Neural cell (in vitro differentiated cells): ENCODE measurements at regions not wholly inside any gene's neighbourhood (a gene's known extent, or its start where the extent isn't known, plus 50 kb on each side); places are given as distances from the start of the nearest gene placed in this dataset.

Experiments used
- H2AFZ ChIP-seq: fragments of 200-600, 300-800 bp; sonication (generic), shearing (Covaris generic); 2 replicates; pipeline ENCODE4 v1.6.0; 2014; ENCODE audit warnings: low read depth, mild to moderate bottlenecking, antibody characterized with exemption, low read length, moderate library complexity
- H3F3A ChIP-seq: fragments of 200-600 bp; shearing (Covaris generic); 2 replicates; pipeline ENCODE4 v1.6.1; 2016; ENCODE audit warnings: mild to moderate bottlenecking, moderate library complexity, mixed read lengths, antibody characterized with exemption, low read length; ENCODE audit not compliant: insufficient read depth, poor library complexity, severe bottlenecking
- H3K27ac ChIP-seq: fragments of 200-600, 300-800 bp; sonication (generic), shearing (Covaris generic); 2 replicates; pipeline ENCODE4 v1.5.1; 2014; ENCODE audit warnings: mild to moderate bottlenecking, low read length, moderate library complexity
- H3K27me3 ChIP-seq: fragments of 300-800, 200-600 bp; sonication (generic), shearing (Covaris generic); 2 replicates; pipeline ENCODE4 v1.6.0; 2014; ENCODE audit warnings: mild to moderate bottlenecking, low read depth, low read length, moderate library complexity; ENCODE audit not compliant: insufficient read depth
- H3K36me3 ChIP-seq: fragments of 300-800, 200-600 bp; sonication (generic), shearing (Covaris generic); 2 replicates; pipeline ENCODE4 v1.5.1; 2014; ENCODE audit warnings: mild to moderate bottlenecking, antibody characterized with exemption, low read length, moderate library complexity; ENCODE audit not compliant: insufficient read depth
- H3K4me2 ChIP-seq: fragments of 300-800, 200-600 bp; sonication (generic), shearing (Covaris generic); 2 replicates; pipeline ENCODE4 v1.6.0; 2014; ENCODE audit warnings: mild to moderate bottlenecking, low read length
- H3K4me3 ChIP-seq: fragments of 300-800, 200-600 bp; sonication (generic), shearing (Covaris generic); 2 replicates; pipeline ENCODE4 v1.5.1; 2014; ENCODE audit warnings: mild to moderate bottlenecking, low read length, moderate library complexity
- H3K79me2 ChIP-seq: fragments of 200-600 bp; shearing (Covaris generic); replicated peaks from 2 replicates; pipeline ENCODE4 v1.6.0; 2014; ENCODE audit warnings: mild to moderate bottlenecking, low read length, moderate library complexity; ENCODE audit not compliant: insufficient read depth
- H3K9ac ChIP-seq: fragments of 300-800, 200-600 bp; sonication (generic), shearing (Covaris generic); 2 replicates; pipeline ENCODE4 v1.6.1; 2016; ENCODE audit warnings: mild to moderate bottlenecking, low read length, mixed read lengths
- H3K9me2 ChIP-seq: fragments of 200-600 bp; shearing (Covaris generic); 2 replicates; pipeline ENCODE4 v1.6.1; 2016; ENCODE audit warnings: mild to moderate bottlenecking, low read length, mixed read lengths; ENCODE audit not compliant: insufficient read depth
- H3K9me3 ChIP-seq: fragments of 200-600, 300-800 bp; sonication (generic), shearing (Covaris generic); 2 replicates; pipeline ENCODE4 v1.6.1; 2016; ENCODE audit warnings: mild to moderate bottlenecking, mixed run types, low read length, moderate library complexity, mixed read lengths
- H4K20me1 ChIP-seq: fragments of 200-600 bp; shearing (Covaris generic); 2 replicates; pipeline ENCODE4 v1.6.1; 2016; ENCODE audit warnings: mild to moderate bottlenecking, mixed run types; ENCODE audit not compliant: insufficient read depth
- CTCF ChIP-seq: fragments of 450-650 bp; IDR thresholded peaks from 2 replicates; pipeline ENCODE4 v1.5.1; 2014; ENCODE audit warnings: antibody characterized with exemption, mild to moderate bottlenecking, moderate library complexity; ENCODE audit not compliant: poor library complexity, severe bottlenecking
- EP300 ChIP-seq: fragments of 450-650 bp; conservative IDR thresholded peaks from 2 replicates; pipeline ENCODE4 v1.6.1; 2014; ENCODE audit warnings: antibody characterized with exemption, mild to moderate bottlenecking, moderate library complexity; ENCODE audit not compliant: poor library complexity, severe bottlenecking
- EZH2 ChIP-seq: fragments of 200-600, 300-800 bp; shearing (Covaris generic), sonication (generic); IDR thresholded peaks from 2 replicates; pipeline ENCODE4 v1.6.1; 2014; ENCODE audit warnings: antibody characterized with exemption, low read length, borderline replicate concordance, mild to moderate bottlenecking; ENCODE audit not compliant: insufficient read depth, poor library complexity, severe bottlenecking
- MXI1 ChIP-seq: fragments of 450-650 bp; conservative IDR thresholded peaks from 2 replicates; pipeline ENCODE4 v1.6.1; 2014; ENCODE audit warnings: antibody characterized with exemption, mild to moderate bottlenecking; ENCODE audit not compliant: poor library complexity, severe bottlenecking
- POLR2AphosphoS5 ChIP-seq: IDR thresholded peaks from 2 replicates; pipeline ENCODE4 v1.6.1; 2012
- RAD21 ChIP-seq: fragments of 450-650 bp; conservative IDR thresholded peaks from 2 replicates; pipeline ENCODE4 v1.6.1; 2014; ENCODE audit warnings: antibody characterized with exemption, mild to moderate bottlenecking, moderate library complexity
- REST ChIP-seq: IDR thresholded peaks from 2 replicates; pipeline ENCODE4 v1.6.1; 2012; ENCODE audit warnings: borderline replicate concordance
- SMC3 ChIP-seq: fragments of 450-650 bp; conservative IDR thresholded peaks from 2 replicates; pipeline ENCODE4 v1.6.1; 2014; ENCODE audit warnings: antibody characterized with exemption, mild to moderate bottlenecking, moderate library complexity; ENCODE audit not compliant: poor library complexity
- TAF1 ChIP-seq: IDR thresholded peaks from 2 replicates; pipeline ENCODE4 v1.6.1; 2012; ENCODE audit warnings: low read depth

- Histone ChIP-seq H3K9ac (no peak overlapping the region), H2AFZ (no peak overlapping the region), H3F3A (no peaks in the 10 kb centered on the region), H3K79me2 (no peaks in the 10 kb centered on the region), H3K4me3 (no peak overlapping the region), H3K27ac (no peak overlapping the region), H3K36me3 (no peaks in the 10 kb centered on the region), H3K9me3 (no peaks in the 10 kb centered on the region), H3K4me2 (no peak overlapping the region), H4K20me1 (no peaks in the 10 kb centered on the region), H3K27me3 (no peaks in the 10 kb centered on the region), H3K9me2 (no peaks in the 10 kb centered on the region)
- TF ChIP-seq SMC3 (no peak), EP300 (no peak), MXI1 (no peak), TAF1 (no peak), RAD21 (no peak), EZH2 (no peak), POLR2AphosphoS5 (no peak), REST (no peak), CTCF (no peak)
These were observed 493.7 kb upstream of the TNP1 start for GRCh38 chr2:217353591-217353990.

- H3K9me2 ChIP-seq = no peaks in the 10 kb centered on the region
- no peaks in the 10 kb centered on the region for H3F3A ChIP-seq
- no peak overlapping the region for H2AFZ ChIP-seq
- no peak overlapping the region for H3K4me2 ChIP-seq
- no peaks in the 10 kb centered on the region for H3K79me2 ChIP-seq
- no peaks in the 10 kb centered on the region for H3K27me3 ChIP-seq
- H3K27ac ChIP-seq = no peak overlapping the region
- no peak overlapping the region for H3K4me3 ChIP-seq
- H4K20me1 ChIP-seq = no peaks in the 10 kb centered on the region
- no peak overlapping the region for H3K9ac ChIP-seq
- TF ChIP-seq POLR2AphosphoS5 (no peak), SMC3 (no peak), EZH2 (no peak), EP300 (no peak), MXI1 (no peak), REST (no peak), RAD21 (no peak), TAF1 (no peak), CTCF (no peak)
- no peaks in the 10 kb centered on the region for H3K9me3 ChIP-seq
- H3K36me3 ChIP-seq = no peaks in the 10 kb centered on the region
These were observed 491.5 kb upstream of the TNP1 start for GRCh38 chr2:217351378-217351777.
